Stimulated activated CD4-positive, alpha-beta T cell treated with anti-CD3 and anti-CD28 coated beads, Interleukin-2, amount 100 ng/mL, for 48 hours (primary cell): ENCODE measurements at regions not wholly inside any gene's neighbourhood (a gene's known extent, or its start where the extent isn't known, plus 50 kb on each side); places are given as distances from the start of the nearest gene placed in this dataset.
"Not testable (repeated sequence)": the region's sequence is repeated elsewhere in the genome, so short reads cannot be mapped to it uniquely, and the experiment has no call there.

Experiments used
- DNase-seq, 2 donors: peaks; one replicate each; pipeline ENCODE4 v3.0.0-alpha.2; 2020

DNA sequence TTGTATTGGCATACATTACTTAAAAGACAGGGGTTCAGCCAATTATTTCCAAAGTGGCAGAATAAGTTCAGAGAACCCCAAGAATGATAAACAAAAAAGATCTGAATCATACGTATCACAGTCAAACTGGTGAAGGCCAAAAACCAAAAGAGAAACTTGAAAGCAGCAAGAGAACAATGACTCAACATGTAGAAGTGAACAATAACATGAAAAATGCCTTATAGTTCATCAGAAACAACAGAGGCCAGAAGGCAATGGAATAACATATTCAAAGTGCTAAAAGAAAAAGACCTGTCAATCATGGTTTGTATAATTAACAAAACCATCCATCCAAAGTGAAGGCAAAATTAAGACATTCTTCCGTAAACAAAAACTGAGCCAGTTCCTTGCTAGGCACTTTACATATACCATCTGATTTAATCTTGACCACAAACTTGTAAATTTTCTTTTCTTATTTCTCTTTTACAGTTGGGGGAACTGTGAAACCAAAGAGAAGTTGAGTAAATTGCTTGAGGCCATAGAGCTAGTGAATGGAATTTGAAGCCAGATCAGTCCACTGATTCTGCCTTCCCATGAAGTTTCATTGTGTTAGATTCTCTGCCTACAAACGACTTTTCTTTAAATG is 232.1 kb upstream of the SEL1L start:
- no peak for DNase-seq

- DNase-seq, result no peak
Measured at GRCh38 chr14:81766321-81766915, 232.8 kb upstream of the SEL1L start.

DNA sequence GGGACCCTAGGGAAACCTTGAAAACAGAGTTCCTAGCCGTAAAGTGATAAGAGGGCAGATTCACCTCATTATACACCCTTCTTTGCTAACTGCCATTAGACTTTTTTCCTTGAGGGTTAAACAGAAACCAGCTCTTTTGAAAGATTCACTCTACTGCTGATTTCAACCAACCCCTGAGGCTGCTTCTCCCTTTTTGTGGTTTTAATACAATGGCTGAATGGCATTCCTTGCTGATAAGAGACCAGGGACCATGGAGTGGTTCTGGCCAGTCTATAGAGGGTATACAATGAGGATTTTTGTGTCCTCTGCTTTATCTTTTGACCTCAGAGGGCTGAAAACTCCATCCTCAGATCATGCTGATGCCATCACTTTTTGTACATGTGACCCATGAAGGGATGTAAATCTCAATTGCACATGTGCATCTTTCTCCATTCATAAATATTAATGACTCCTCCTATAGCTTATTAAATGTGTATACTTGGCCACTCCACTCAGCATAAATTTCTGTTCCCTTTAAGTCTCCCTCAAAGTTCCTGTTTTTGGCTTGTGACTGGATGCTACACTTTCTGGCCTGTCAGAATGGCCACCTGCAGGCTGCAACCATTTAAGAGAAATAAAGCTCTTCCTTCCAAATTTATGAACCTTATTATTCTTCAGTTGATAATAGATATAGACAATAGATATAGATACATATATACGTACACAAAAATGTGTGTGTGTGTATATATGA is 233.8 kb upstream of the SEL1L start:
- no peak for DNase-seq

- DNase-seq, result no peak
Measured at GRCh38 chr14:81771651-81772275, 238.1 kb upstream of the SEL1L start.

- no peak for DNase-seq
Measured at GRCh38 chr14:81772381-81772780, 238.7 kb upstream of the SEL1L start.

DNA sequence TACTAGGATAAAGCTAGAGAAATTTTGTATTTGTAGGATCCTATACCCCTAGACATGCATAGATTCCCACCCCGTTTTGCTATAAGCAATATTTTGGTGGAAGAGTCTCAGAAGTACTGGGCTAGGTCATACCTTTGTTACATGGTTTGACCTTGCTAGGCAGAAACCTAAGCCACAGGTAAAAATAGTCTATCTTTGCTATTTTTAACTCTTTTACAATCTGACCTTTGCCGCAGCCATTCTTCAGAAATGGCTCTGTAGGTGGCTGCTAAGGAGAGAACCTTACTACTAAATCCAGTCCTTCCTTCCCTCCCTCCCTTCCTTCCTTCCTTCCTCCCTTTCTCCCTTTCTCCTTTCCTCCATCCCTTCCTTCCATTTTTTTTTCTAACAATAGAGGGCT is 242.9 kb upstream of the SEL1L start:
- DNase-seq, result no peak

DNA sequence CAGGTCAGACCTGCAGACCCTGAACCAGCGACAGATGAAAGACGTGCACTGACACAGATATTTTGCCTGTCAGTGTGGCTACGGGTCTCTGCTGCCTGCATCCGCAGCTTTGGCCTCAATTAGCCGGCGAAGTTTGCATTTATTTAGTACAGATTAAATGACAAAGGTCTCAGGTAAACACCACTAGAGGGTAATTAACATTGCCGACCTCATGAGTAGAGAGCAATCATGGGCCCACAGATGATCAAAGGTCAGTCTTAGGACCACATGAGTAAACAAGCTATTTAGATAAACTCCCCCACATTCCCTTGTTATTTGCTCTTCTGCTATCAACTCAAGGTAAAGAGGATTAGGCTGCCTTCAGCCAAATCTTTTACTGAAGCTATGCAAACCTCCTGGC is 248.1 kb upstream of the SEL1L start:
- not testable (repeated sequence) for DNase-seq

DNA sequence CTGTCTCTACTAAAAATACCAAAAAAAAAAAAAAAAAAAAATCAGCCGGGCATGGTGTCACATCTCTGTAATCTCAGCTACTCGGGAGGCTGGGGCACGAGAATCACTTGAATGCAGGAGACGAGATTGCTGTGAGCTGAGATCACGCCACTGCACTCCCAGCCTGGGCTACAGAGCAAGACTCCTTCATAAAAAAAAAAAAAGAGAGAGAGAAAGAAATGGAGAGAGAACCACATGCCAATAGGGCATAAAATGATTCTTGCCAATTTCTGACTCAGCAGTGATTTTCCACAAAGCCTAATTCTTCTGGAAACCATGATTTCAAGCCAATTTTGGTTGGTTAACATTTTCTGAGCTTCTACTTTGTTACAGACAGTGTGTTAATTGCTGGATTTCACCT is 250.4 kb upstream of the SEL1L start:
- no peak for DNase-seq

DNA sequence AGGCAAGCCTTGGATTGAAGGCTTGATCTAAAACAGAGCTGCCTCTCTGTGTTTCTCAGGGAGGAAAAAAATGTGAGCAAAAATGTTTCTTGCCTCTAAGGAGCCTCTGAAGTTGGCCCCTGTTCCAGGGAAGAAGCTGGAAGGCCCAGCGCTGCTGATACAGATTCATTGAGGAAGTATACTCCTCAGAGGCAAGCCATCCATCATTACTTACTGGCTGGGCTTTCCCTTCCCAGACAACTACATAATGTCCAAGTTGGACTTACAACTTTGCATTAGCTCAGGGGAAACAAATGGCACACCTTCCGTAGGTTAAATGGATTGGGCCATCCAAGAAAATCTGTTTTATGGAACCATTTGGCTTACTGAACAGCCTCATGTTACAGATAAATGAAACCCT is 263.7 kb upstream of the SEL1L start:
- no peak for DNase-seq

DNA sequence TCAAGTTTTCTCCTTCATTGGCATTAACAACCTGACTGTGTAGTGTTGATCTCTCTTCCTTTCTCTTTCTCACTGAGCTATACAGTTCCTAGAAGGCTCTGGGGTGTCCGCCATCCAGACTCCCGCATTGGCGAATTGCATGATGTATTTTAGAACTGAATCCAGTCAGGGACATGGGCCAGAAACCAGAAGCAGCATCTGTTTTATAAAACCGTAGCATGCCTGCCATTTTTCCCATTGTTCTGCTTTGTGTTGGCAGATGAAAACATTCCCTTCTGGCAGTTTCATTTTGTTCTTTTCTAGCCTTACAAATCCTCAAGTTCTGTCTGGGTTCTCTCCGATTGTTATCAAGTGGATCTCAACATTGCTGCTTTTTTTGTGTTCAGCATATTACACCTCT is 268.3 kb upstream of the SEL1L start:
- no peak for DNase-seq

GRCh38 chr14:81802341-81802740 is 268.7 kb upstream of the SEL1L start:
- no peak for DNase-seq

DNA sequence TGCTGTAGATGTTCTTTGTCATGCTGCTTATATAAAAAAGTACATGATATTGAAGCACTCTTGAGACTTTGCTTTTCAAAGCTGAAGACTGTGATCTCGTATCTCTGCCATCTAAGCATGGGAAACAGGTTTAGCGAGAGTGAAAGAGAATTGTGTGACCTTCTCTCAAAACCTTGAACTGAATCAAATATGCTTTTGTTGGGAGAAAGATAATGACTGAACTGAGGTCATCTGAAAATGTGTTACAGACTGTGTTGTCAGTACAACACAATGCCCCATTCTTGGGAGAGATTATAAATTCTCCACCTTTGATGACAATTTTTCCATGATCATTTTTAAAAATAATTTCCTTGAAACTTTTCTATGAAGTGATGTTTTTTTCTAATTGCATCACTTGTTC is 272.1 kb upstream of the SEL1L start:
- no peak for DNase-seq

- DNase-seq, result no peak
Measured at GRCh38 chr14:81811705-81812269, 278.1 kb upstream of the SEL1L start.

DNA sequence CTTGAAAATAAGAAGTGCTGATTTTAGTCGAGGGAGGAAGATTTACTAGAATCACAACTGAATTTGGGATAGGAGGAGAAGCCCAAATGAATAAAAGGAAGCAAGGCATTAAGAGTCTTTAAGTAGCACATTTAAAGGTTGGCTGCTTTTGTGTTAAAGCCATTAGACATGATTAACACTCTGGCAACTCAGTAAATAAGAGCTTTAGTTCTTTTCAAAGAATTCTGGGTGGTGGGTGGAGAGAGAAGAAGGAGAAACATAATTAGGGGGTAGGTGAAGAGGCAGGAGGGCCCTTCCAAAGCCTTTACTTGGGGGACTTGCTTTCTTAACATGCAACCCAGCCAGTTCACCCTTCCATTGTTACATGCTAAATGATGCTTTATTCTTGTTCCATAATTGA is 284.6 kb upstream of the SEL1L start:
- no peak for DNase-seq

DNA sequence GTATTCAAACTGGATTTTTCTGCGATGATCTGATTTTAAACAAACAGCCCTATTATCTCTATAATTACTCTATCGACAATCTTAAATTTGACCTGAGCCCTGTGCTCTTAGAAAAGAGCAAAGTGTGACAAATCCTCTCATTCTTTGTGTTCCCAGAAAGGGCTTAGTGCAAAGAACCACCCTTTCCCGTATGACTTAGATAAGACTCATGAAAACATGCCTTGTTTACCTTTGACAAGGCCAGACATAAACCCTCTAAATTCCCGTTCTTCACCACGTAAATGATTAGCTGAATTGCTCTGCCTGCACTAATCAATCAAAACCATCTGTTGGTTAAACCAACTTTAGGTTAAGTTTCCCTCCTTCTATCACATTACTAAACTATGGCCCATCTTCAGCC is 285.7 kb upstream of the SEL1L start:
- DNase-seq, result no peak

DNA sequence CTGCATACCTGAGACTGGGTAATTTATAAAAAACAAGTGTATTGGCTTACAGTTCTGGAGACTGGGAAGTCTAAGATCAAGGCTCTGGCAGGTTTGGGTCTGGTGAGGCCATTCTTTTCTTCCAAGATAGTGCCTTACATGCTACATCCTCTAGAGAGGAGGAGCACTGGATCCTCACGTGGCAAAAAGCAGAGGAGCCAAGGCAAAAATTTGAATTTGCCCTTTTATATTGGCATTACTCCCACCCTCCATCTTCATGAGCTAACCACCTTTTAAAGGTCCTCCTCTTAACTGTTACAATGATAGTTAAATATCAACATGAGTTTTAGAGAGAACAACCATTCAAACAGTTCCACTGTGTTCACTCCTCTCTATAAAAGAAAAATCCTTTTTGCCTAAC is 286.3 kb upstream of the SEL1L start:
- DNase-seq, result no peak

GRCh38 chr14:81826081-81826480 is 292.4 kb upstream of the SEL1L start:
- DNase-seq, result no peak

- DNase-seq, result no peak
Measured at GRCh38 chr14:81829447-81829846, 295.8 kb upstream of the SEL1L start.

DNA sequence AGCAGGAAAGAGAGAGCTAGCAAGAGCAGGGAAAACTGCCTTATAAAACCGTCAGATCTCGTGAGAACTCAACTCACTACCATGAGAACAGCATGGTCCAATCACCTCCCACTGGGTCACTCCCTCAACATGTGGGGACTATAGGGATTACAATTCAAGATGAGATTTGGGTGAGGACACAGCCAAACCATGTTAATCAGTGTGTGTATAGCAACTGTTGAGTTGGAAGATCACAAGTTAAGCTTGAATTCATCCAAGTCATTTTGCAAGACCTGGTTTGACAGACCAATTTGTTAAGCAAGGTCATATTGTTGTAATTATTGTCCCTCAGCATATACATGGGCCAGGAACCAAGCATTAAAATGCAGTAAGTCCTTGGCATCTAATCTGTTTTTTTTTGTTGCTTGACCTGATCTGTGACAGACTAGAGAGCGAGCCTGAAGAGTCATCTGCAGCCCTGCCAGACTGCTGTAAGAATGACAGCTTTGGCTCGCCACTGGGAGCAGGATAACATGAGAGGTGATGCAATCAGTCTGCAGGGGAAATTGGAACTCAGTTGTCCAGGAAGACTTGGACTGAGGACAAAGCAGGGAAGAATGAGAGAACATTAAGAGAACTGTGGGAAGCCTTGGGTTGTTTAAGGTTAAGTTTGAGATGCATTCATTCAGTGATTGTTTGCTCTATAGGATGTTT is 297.6 kb upstream of the SEL1L start:
- DNase-seq, result no peak

DNA sequence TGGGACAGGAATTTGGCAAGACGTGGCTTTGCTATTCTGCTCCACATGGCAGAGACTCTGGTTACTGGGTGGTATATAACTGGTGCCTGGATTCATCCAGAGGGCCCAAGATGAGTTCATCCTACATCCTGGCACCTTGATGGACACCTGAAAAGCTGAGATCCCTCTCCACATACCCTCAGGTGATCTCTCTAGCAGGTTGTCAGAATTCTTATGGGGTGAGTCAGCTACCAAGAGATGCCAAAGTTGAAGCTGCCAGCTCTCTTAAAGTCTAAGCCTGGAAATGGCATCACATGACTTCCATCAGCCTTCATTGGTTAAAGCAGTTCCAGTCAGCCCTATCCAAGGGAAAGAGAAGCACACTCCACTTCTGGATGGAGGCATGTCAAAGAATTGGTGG is 300.7 kb upstream of the SEL1L start:
- DNase-seq, result no peak

GRCh38 chr14:81837304-81837703 is 303.7 kb upstream of the SEL1L start:
- DNase-seq, result no peak

GRCh38 chr14:81839056-81839455 is 305.4 kb upstream of the SEL1L start:
- no peak for DNase-seq

DNA sequence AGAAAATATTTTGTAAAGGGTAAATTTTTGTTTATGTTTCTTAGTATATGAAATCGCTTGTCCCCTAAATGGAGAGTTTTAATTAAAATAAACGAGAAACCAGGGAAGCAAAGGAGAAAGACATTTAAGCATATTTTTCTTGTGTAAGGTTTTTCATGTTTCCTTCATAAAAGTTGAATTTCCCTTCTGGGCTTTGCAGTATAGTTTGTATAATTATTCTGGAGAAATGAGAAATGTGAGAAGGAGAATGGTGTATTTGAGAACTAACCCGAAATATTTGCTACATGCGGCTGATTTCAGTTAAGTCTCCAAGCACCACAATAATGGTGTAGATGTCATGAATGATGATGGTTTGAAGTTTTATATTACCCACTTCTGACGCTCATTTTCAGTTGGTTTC is 307.7 kb upstream of the SEL1L start:
- DNase-seq, result no peak
